ENCODE measurements at regions not wholly inside any gene's neighbourhood (a gene's known extent, or its start where the extent isn't known, plus 50 kb on each side); places are given as distances from the start of the nearest gene placed in this dataset.
"Not testable (repeated sequence)": the region's sequence is repeated elsewhere in the genome, so short reads cannot be mapped to it uniquely, and the experiment has no call there.

GRCh38 chr6:100093405-100093804 is 99.4 kb upstream of the MCHR2 start:
- H3K27me3 ChIP-seq (ENCODE audit: control insufficient read depth in 5 of 5, insufficient read depth in 4 of 5, low read length in 5 of 5) = no peaks in the 10 kb centered on the region
- H3K27ac ChIP-seq (ENCODE audit: low read depth, low read length) = no peak overlapping the region
- H3K4me1 ChIP-seq (ENCODE audit: control insufficient read depth in 5 of 5, insufficient read depth in 5 of 5, low read length in 5 of 5) = no peaks in the 10 kb centered on the region
- no peaks in the 10 kb centered on the region for H3K36me3 ChIP-seq (ENCODE audit: control insufficient read depth in 5 of 5, insufficient read depth in 5 of 5, low read length in 5 of 5)
- H3K9ac ChIP-seq (ENCODE audit: low read length in 5 of 5) = no peak overlapping the region
- H3K9me3 ChIP-seq (ENCODE audit: control insufficient read depth in 5 of 5, low read length in 5 of 5) = no peaks in the 10 kb centered on the region
- H3K4me3 ChIP-seq (ENCODE audit: low read depth in 1 of 5, low read length in 5 of 5) = no peak overlapping the region

GRCh38 chr6:100088009-100088408 is 94.0 kb upstream of the MCHR2 start:
- Histone ChIP-seq H3K27ac (ENCODE audit: low read depth, low read length) (no peak overlapping the region), H3K9ac (ENCODE audit: low read length in 5 of 5) (no peak overlapping the region), H3K9me3 (ENCODE audit: control insufficient read depth in 5 of 5, low read length in 5 of 5) (no peaks in the 10 kb centered on the region), H3K27me3 (ENCODE audit: control insufficient read depth in 5 of 5, insufficient read depth in 4 of 5, low read length in 5 of 5) (no peaks in the 10 kb centered on the region), H3K36me3 (ENCODE audit: control insufficient read depth in 5 of 5, insufficient read depth in 5 of 5, low read length in 5 of 5) (no peaks in the 10 kb centered on the region), H3K4me1 (ENCODE audit: control insufficient read depth in 5 of 5, insufficient read depth in 5 of 5, low read length in 5 of 5) (no peaks in the 10 kb centered on the region), H3K4me3 (ENCODE audit: low read depth in 1 of 5, low read length in 5 of 5) (no peak overlapping the region)

- H3K27me3 ChIP-seq (ENCODE audit: control insufficient read depth in 5 of 5, insufficient read depth in 4 of 5, low read length in 5 of 5) = no peaks in the 10 kb centered on the region
- no peak overlapping the region for H3K4me3 ChIP-seq (ENCODE audit: low read depth in 1 of 5, low read length in 5 of 5)
- no peak overlapping the region for H3K9ac ChIP-seq (ENCODE audit: low read length in 5 of 5)
- no peak overlapping the region for H3K27ac ChIP-seq (ENCODE audit: low read depth, low read length)
- no peaks in the 10 kb centered on the region for H3K4me1 ChIP-seq (ENCODE audit: control insufficient read depth in 5 of 5, insufficient read depth in 5 of 5, low read length in 5 of 5)
- H3K9me3 ChIP-seq (ENCODE audit: control insufficient read depth in 5 of 5, low read length in 5 of 5) = no peaks in the 10 kb centered on the region
- H3K36me3 ChIP-seq (ENCODE audit: control insufficient read depth in 5 of 5, insufficient read depth in 5 of 5, low read length in 5 of 5) = no peaks in the 10 kb centered on the region
Measured at GRCh38 chr6:100084991-100085364, 91.0 kb upstream of the MCHR2 start.

DNA sequence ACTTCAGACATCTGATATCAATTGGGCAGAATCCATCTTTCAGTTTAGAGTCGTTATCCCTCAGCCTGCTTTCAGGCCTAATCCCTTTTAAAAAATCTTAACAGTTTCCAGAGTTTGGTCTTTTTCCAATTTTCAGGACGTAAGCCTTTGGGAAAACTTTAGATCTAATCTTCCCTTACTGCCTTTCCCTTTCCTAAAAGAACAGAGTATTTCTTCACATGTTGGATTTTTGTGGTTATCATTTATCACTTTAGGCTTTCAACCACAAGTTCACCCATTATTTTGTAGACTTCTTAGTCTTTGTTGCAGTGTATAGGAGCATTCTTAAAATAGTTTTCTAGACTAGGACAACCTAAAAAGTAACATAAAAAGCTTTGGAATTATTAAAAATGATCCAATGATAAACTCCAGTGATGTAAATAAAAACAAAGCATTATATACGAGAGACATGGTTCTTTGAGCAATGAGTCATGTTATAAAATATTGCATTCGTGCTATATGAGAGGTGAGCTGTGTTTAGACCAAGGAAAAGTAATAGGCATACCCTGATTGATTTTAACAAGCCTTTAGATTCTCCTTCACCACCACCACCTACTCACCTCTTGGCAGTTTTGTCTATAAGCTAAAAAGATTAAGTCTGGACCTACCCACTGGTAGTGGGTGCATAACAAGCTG is 90.4 kb upstream of the MCHR2 start:
- H3K27ac ChIP-seq (ENCODE audit: low read depth, low read length) = no peak overlapping the region
- H3K9ac ChIP-seq (ENCODE audit: low read length in 5 of 5) = no peak overlapping the region
- no peaks in the 10 kb centered on the region for H3K27me3 ChIP-seq (ENCODE audit: control insufficient read depth in 5 of 5, insufficient read depth in 4 of 5, low read length in 5 of 5)

DNA sequence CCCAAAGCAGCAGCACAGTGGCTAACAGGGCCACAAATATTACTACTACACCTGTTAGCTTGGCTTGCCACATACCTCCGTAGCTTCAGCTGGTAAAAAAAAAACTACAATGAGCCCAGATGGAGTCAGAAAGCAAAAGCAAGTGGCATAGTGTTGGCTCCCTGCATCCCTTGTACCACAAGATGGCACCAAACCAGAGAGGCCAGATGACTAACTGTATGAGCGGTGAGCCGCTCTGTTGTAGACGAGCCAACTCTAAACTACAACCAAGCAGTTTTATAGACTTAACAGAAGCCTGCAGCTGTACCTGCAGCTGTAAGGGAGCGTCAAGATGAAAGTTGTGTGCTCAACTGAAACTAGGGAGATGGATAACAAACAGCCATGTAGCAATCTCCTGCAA is 84.5 kb upstream of the MCHR2 start:
- H3K36me3 ChIP-seq (ENCODE audit: control insufficient read depth in 5 of 5, insufficient read depth in 5 of 5, low read length in 5 of 5) = no peaks in the 10 kb centered on the region
- H3K27ac ChIP-seq (ENCODE audit: low read depth, low read length) = no peak overlapping the region
- no peaks in the 10 kb centered on the region for H3K9me3 ChIP-seq (ENCODE audit: control insufficient read depth in 5 of 5, low read length in 5 of 5)
- H3K4me3 ChIP-seq (ENCODE audit: low read depth in 1 of 5, low read length in 5 of 5) = no peak overlapping the region
- H3K9ac ChIP-seq (ENCODE audit: low read length in 5 of 5) = no peak overlapping the region
- H3K27me3 ChIP-seq (ENCODE audit: control insufficient read depth in 5 of 5, insufficient read depth in 4 of 5, low read length in 5 of 5) = no peaks in the 10 kb centered on the region
- no peaks in the 10 kb centered on the region for H3K4me1 ChIP-seq (ENCODE audit: control insufficient read depth in 5 of 5, insufficient read depth in 5 of 5, low read length in 5 of 5)

More for the DNA sequence above, 90.4 kb upstream of the MCHR2 start:
- H3K4me1 ChIP-seq (ENCODE audit: control insufficient read depth in 5 of 5, insufficient read depth in 5 of 5, low read length in 5 of 5) = no peaks in the 10 kb centered on the region
- H3K36me3 ChIP-seq (ENCODE audit: control insufficient read depth in 5 of 5, insufficient read depth in 5 of 5, low read length in 5 of 5) = no peaks in the 10 kb centered on the region
- H3K9me3 ChIP-seq (ENCODE audit: control insufficient read depth in 5 of 5, low read length in 5 of 5) = no peaks in the 10 kb centered on the region
- no peak overlapping the region for H3K4me3 ChIP-seq (ENCODE audit: low read depth in 1 of 5, low read length in 5 of 5)

- Histone ChIP-seq H3K36me3 (ENCODE audit: control insufficient read depth in 5 of 5, insufficient read depth in 5 of 5, low read length in 5 of 5) (no peaks in the 10 kb centered on the region), H3K4me3 (ENCODE audit: low read depth in 1 of 5, low read length in 5 of 5) (no peak overlapping the region), H3K4me1 (ENCODE audit: control insufficient read depth in 5 of 5, insufficient read depth in 5 of 5, low read length in 5 of 5) (no peaks in the 10 kb centered on the region), H3K27ac (ENCODE audit: low read depth, low read length) (no peak overlapping the region), H3K9me3 (ENCODE audit: control insufficient read depth in 5 of 5, low read length in 5 of 5) (peaks cover 3 to 14% (median 6%) of the 10 kb centered on the region in 5 donors), H3K9ac (ENCODE audit: low read length in 5 of 5) (no peak overlapping the region), H3K27me3 (ENCODE audit: control insufficient read depth in 5 of 5, insufficient read depth in 4 of 5, low read length in 5 of 5) (no peaks in the 10 kb centered on the region)
Measured at GRCh38 chr6:100065348-100065747, 71.3 kb upstream of the MCHR2 start.

DNA sequence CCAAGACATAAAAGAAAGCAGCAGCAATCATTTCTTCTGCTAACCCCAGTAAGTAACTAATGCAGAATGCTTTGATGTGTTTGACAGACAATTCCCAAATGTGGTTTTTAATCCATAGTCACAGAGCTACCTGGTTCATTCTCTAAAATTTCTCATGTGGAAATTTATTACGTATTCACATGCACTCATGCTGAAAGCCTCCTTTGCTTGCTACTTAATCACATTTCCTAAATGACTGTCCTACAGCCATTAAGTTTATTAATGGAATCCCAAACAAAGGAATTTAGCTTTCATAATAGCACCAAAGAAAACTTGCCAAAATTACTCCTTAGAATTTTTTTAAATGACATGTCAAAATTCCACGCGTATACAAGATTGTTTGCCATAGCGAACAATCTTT is 68.6 kb upstream of the MCHR2 start:
- Histone ChIP-seq H3K9me3 (ENCODE audit: control insufficient read depth in 5 of 5, low read length in 5 of 5) (peaks cover 0 to 4% (median 0%) of the 10 kb centered on the region in 5 donors), H3K9ac (ENCODE audit: low read length in 5 of 5) (no peak overlapping the region), H3K36me3 (ENCODE audit: control insufficient read depth in 5 of 5, insufficient read depth in 5 of 5, low read length in 5 of 5) (no peaks in the 10 kb centered on the region), H3K4me3 (ENCODE audit: low read depth in 1 of 5, low read length in 5 of 5) (no peak overlapping the region), H3K4me1 (ENCODE audit: control insufficient read depth in 5 of 5, insufficient read depth in 5 of 5, low read length in 5 of 5) (no peaks in the 10 kb centered on the region), H3K27ac (ENCODE audit: low read depth, low read length) (no peak overlapping the region), H3K27me3 (ENCODE audit: control insufficient read depth in 5 of 5, insufficient read depth in 4 of 5, low read length in 5 of 5) (no peaks in the 10 kb centered on the region)

GRCh38 chr6:100057941-100058340 is 63.9 kb upstream of the MCHR2 start:
- Histone ChIP-seq H3K27ac (ENCODE audit: low read depth, low read length) (no peak overlapping the region), H3K36me3 (ENCODE audit: control insufficient read depth in 5 of 5, insufficient read depth in 5 of 5, low read length in 5 of 5) (no peaks in the 10 kb centered on the region), H3K9ac (ENCODE audit: low read length in 5 of 5) (no peak overlapping the region), H3K4me3 (ENCODE audit: low read depth in 1 of 5, low read length in 5 of 5) (no peak overlapping the region), H3K9me3 (ENCODE audit: control insufficient read depth in 5 of 5, low read length in 5 of 5) (peaks cover 0 to 7% (median 0%) of the 10 kb centered on the region in 5 donors), H3K4me1 (ENCODE audit: control insufficient read depth in 5 of 5, insufficient read depth in 5 of 5, low read length in 5 of 5) (no peaks in the 10 kb centered on the region), H3K27me3 (ENCODE audit: control insufficient read depth in 5 of 5, insufficient read depth in 4 of 5, low read length in 5 of 5) (no peaks in the 10 kb centered on the region)

- H3K4me1 ChIP-seq (ENCODE audit: control insufficient read depth in 5 of 5, insufficient read depth in 5 of 5, low read length in 5 of 5) = no peaks in the 10 kb centered on the region
- no peak overlapping the region for H3K27ac ChIP-seq (ENCODE audit: low read depth, low read length)
- no peaks in the 10 kb centered on the region for H3K27me3 ChIP-seq (ENCODE audit: control insufficient read depth in 5 of 5, insufficient read depth in 4 of 5, low read length in 5 of 5)
- peaks cover 0 to 5% (median 0%) of the 10 kb centered on the region in 5 donors for H3K9me3 ChIP-seq (ENCODE audit: control insufficient read depth in 5 of 5, low read length in 5 of 5)
- H3K36me3 ChIP-seq (ENCODE audit: control insufficient read depth in 5 of 5, insufficient read depth in 5 of 5, low read length in 5 of 5) = no peaks in the 10 kb centered on the region
- no peak overlapping the region for H3K9ac ChIP-seq (ENCODE audit: low read length in 5 of 5)
- H3K4me3 ChIP-seq (ENCODE audit: low read depth in 1 of 5, low read length in 5 of 5) = no peak overlapping the region
Measured at GRCh38 chr6:100050550-100050949, 56.5 kb upstream of the MCHR2 start.

- not testable (repeated sequence) for H3K9me3 ChIP-seq (ENCODE audit: control insufficient read depth in 5 of 5, low read length in 5 of 5); H3K9ac ChIP-seq (ENCODE audit: low read length in 5 of 5); H3K4me3 ChIP-seq (ENCODE audit: low read depth in 1 of 5, low read length in 5 of 5)
Measured at GRCh38 chr6:100043961-100044360, 49.9 kb upstream of the MCHR2 start.

More at GRCh38 chr6:100043961-100044360, 49.9 kb upstream of the MCHR2 start:
- not testable (repeated sequence) for H3K27me3 ChIP-seq (ENCODE audit: control insufficient read depth in 5 of 5, insufficient read depth in 4 of 5, low read length in 5 of 5); H3K4me1 ChIP-seq (ENCODE audit: control insufficient read depth in 5 of 5, insufficient read depth in 5 of 5, low read length in 5 of 5); H3K27ac ChIP-seq (ENCODE audit: low read depth, low read length); H3K36me3 ChIP-seq (ENCODE audit: control insufficient read depth in 5 of 5, insufficient read depth in 5 of 5, low read length in 5 of 5)
